D341Med (cell line): ENCODE measurements at regions not wholly inside any gene's neighbourhood (a gene's known extent, or its start where the extent isn't known, plus 50 kb on each side); places are given as distances from the start of the nearest gene placed in this dataset.

ENCODE experiments used
- DNase-seq: peaks from one replicate; pipeline ENCODE4 v3.0.0; 2012; ENCODE audit warnings: low spot score

DNA sequence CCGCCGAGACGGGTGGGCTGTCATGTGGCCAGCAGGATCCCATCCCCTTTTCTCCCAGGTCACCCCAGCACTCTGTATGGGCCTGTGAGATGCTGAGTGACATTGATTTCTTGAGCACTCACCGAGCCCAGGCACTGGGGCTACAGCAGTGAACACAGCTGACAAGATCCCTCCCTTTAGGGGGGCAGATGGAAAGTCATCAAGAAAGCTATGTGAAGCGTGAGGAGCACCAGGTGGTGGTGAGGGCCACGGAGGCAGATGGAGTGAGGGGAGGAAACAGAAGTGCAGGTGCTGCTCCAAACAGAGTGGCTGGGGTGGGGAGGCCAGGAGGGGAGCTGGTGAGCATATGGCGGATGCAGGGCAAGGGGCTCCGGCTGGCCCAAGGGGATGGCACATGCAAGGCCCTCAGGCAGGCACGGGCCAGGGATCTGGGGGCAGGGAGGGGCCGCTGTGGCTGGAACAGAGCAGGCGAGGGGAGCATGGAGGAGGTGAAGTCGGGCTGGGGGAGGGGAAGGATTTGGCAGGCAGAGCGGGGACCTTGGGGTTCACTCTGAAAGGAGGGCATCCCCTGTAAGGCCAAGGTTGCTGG, 184.0 kb downstream of the BMP7 start:
- no peak for DNase-seq

DNA sequence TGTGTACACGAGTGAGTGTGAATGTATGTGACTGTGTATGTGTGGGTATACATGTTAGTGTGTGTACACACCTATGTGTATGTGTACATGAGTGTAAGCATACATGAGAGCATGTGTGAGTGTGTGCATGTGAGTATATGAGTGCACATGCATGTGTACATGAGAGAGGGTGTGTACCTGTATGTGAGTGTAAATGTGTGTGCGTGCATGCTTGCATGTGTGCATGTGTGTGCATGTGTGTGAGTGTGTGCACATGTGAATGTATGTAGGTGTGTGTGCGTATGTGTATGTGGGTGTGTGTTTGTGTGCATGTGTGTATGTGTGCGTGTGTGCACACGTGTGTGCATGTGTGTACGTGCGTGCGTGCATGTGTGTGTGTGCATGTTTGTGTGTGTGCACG, 183.4 kb downstream of the BMP7 start:
- no peak for DNase-seq

DNA sequence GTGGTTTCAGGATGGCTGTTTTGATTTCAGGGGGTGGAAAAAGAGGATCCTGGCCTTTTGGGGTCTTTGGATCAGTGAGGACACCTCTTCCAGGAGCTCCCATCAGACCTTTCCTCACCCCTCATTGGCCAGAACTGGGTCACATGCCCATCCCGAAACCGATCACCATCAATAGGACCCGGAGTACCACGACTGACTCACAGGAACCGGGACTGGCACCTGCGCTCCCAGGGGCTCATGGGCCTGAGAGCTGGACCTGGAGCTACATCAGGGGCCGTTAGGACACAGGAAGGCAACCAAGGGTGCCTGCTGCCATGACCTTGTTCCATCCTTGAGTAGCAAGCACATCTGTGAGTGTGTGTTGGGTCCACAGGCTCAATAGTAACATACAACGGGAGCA, 180.4 kb downstream of the BMP7 start:
- no peak for DNase-seq

DNA sequence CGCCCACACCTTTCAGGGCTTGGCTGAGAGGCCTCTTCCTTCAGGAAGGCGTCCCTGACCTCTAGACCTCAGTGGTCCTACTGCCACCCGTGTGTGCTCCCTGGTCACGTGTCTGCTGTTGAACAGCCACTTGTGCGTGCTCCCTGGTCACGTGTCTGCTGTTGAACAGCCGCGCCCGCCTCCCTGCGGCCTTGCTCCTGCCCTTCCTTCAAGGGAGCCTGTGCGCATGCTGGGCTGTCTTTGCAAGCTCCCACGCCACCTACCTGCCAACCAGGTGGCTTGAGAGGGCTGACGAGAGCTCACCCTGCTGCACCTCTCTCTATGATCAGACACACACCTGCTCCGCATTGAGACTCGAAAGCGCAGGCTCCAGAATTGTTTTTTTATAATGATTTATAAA, 179.3 kb downstream of the BMP7 start:
- DNase-seq = no peak

DNA sequence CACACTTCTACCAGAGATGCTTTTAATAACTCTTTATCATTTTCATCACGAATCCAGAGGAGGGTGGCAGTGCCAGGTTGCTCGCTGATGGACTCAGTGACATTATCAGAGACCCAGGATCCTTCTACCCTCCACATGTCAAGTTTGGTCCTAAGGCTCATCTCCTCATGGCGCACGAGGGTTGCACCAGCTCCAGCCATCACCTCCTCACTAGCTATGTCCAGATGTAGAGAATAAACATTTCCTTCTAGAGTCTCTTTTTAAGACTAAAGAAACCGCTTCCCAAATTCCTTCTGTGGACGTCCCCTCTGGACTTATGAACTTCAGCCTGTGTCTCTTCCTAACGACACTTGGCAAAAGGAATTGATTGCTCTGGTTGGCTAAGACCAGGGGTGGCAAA, 178.7 kb downstream of the BMP7 start:
- DNase-seq = no peak

DNA sequence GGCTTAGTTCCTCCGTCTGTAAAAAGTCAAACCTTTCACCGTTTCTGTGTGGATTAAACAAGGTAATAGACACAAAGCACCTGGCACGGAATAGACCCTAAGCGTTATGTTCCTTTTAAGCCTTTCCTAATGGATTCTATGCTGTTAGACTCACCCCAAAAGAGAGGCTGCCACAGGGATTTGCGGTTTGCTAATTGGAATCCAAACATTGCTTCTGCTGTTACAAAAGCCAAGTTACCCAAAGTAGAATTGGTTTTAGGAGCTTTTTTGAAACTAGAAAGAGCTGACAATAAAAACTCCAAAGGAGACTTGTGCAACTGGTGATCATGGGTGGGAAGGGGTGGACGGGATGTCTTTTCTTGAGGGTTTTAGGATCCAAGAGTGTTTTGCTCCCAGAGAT, 178.0 kb downstream of the BMP7 start:
- no peak for DNase-seq

DNA sequence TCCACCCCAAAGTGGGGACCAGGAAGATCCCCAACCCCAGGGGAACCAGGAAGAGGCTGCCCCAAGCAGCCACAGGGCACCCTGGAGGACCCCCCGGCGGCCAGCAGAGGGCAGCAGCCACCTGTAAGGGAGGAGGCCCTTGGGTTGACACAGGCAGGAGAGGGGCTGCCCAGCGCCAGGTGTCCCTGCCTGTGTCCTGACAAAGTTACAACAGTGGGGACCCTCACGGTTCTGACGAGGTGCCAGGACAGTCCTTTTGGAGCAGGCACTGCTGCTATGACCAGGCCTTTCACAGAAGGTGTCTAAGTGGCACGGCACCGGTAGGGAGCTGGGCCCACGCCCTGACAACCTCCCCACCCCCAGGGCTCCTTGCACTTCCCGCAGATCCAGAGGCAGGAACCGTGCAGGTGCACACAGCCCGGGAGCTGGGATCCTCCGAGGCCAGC, 176.7 kb downstream of the BMP7 start:
- peak; percentile 91 for DNase-seq

DNA sequence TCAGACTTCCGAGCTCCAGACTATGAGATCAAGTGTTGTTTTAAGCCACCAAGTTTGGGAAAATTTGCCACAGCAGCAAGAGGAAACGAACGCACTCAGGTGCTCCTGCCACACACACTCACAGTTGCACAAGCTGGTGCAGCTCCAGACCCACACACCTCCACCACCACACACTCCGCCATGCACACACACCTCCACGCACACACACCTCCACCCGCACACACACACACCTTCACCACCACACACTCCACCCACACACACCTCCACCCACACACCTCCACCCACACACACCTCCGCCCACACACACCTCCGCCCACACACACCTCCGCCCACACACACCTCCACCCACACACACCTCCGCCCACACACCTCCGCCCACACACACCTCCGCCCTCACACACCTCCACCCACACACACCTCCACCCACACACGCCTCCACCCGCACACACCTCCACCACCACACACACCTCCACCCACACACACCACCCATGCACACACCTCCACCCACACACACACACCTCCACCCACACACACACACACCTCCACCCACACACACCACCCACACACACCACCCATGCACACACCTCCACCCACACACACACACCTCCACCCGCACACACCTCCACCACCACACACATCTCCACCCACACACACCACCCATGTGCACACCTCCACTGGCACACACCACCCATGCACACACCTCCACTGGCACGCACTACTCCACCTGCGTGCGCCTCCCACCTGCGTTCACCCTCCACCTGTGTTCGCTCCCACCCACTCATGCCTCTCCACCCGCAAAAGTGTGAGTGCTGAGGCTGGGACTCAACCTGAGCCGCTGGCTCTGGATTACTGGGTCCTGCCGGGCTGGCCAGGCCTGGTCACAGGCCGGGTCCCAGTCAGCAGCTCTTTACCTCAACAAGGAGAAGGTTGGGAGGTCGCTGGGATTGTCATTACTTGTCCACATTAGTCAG, 175.6 kb downstream of the BMP7 start:
- no peak for DNase-seq

DNA sequence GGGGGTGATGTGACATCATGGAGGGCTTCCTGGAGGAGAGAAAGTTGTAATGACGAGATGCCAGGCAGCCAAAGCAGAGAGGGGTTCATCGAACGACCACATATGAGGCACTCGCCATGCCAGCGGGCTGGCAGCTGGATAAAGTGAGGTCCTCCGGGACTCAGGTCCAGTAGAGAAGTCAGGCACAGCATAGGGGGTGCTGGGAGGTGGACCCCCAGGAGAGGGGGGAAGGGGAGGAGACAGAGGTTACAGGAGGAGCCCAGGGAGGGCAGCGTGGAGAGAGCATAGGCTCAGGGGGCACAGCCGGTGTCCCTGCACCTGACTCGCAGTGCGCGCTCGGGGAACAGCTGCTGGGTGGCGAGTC, 174.7 kb downstream of the BMP7 start:
- no peak for DNase-seq

DNA sequence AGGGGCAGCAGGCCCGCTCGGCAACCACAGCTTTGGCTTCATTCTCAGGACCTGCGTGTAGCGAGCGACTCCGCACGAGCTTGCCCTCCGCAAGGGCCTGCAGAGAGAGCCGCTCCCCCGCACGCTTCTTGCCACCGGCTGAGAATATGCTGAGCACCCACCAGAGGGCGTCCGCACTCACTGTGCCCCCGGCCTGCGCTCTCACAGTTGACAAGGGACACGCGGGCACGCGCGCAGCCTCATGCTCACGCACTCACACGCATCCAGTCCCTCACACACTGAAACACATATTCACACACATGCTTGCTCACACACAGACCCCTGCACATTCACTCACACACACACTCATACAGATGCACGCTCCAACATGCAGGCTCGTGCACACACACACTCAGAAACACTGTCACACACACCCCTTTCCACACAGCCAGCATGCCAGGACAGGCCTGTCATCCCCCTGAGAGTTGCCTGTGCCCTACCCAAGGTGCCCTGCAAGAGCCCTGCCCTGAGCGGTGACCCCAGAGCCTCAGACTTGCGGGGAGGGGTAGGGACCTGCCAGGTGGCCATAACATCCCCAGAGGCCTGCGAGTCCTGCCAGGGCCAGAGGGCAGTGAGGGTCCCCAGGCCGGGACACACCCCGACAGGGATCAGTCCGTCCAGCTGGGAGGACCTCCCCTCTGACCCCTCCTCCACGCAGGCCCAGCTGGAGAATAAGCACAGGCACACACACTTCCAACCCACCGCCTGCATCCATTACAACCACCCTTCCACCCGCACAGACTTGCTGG, 174.1 kb downstream of the BMP7 start:
- DNase-seq = peak; percentile 88

DNA sequence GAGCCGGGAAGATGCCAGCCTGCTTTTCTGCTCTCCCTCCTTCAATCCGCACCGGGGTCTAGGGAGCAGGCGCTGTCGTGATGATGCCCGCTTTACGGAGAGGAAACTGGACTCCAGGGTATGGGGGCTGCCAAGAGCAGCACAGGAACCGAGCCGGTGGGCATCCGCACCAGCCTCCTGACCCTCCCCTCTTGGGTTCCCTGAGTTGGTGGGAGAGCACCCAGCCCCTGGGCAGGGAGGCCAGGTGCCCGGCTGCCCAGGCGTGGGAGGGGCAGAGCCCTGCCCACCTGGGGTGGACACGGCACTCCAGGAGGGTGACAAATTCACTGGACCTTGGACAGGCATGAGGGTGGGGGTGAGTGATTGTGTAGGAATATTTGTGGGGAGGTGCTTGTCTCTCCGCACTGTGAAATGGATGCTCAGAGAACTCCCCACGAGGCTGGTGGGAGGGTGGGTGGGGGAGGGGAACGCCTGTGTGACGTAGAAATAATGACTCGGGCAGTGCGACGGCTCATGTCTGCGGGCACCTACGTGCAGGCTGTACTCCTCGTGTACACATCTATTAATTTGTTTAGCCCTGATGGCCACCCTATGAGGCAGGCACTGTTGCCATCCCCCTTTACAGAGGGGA, 173.4 kb downstream of the BMP7 start:
- DNase-seq = no peak

DNA sequence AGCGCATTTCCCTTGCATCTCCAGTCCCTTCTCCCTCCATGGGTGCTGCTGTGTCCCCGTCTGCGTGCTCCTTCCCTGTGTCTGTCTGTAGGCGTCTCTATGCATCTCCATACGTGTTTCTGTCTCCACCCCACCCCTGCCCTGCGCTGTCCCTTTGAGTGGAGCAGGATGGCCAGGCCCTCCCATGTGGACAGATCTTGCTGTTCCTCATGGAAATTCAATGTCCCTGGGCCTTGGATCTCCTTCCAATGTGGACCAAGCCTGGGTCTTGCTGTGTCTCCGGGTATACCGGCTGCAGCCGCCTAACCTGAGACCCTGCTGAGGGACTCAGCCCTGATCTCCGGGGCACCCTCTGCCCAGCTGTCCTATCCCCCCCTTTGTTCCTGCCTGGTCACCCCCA, 172.7 kb downstream of the BMP7 start:
- DNase-seq = no peak

DNA sequence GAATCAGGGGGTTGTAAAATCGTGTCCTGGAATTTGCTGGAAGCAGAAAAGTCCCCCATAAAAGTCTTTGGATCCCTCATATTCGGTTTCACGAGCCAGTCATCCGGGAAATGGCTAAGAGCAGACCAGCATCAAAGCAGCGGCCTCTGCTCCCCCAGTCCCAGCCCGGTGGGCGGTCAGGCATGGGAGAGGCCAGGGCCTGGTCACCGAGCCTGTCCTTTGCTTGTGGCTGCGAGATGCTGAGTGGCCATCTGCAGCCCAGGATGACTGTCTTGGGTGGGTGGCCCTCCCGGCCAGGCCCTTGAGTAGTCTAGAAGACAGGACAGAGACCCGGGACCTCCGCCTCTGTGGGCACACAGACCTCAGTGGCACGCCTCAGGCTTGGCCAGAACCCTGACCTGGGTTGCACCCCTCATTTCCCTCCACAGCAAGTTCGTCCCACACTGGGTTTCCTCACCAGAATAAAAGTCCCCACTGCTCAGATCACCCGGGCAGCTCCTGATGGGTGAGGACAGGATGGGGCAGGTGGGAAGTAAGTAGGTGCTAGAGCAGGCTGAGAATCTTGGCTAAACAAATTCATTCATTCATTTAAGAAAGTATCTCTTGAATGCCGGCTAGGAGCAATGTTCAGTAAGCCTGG, 172.1 kb downstream of the BMP7 start:
- no peak for DNase-seq

DNA sequence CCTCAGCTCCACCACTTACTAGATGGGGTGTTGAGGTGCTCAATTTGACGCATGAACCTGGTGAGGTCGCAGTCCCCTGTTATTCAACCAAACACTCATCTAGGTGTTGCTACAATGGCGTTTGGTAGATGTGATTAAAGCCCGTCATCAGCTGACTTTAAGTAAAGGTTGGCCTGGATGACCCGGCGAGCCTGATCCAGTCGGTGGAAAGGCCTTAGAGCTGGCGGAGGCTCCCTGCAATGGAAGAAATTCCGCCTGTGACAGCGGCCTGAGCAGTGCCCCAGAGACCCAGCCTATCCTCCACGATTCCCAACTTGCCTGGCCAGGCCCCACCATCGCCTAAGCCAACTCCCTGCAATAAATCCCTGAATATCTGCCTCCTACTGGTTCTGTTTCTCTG, 171.4 kb downstream of the BMP7 start:
- no peak for DNase-seq

DNA sequence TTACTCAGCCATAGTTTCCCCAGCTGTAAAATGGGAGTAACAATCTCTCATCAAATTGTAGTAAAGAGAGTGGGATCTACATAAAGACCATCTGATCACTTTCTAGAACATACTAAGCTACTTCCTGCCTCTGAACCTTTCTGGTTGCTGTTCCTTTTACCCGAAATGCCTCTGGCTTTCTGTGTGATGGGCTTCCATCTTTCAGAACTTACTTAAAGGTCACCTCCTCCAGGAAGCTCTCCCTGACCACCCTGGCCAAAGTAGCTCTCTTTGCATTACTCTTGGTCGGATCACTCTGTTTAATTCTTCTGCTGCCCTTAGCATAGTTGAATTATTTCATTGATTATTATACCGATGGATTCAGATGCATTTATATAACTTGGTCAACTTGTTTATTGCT, 171.0 kb downstream of the BMP7 start:
- DNase-seq = no peak

DNA sequence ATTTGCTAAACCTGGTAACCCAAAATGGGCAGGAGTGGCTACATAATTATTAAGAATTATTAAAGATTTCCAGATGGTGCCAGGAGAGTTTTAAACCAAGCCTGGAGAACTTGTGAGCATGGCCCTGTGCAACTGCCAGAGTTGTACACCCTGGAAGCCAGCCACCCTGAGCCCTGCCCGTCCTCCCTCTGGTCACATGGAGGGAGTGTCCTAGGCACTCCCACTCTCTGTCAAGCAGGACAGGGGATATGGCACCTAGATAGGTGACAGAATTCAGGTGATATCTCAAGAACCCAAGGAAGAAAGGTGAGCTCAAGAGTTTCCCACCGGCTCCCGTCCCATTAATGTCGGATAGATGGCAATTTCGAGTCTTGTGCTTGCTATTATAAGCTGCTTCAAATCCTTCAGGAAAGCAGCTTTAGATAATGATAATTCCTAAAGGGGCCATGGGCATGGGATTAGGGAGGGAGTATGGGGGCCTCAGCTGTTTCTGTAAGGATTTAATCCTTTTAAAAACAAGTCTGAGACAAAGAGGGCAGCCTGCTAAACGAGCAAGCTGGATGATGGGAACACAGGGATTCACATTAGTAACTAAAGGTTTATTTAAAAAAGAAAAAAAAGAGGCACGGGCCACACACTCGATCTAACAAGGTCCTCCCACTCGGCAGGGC, 169.1 kb downstream of the BMP7 start:
- peak; percentile 87 for DNase-seq

DNA sequence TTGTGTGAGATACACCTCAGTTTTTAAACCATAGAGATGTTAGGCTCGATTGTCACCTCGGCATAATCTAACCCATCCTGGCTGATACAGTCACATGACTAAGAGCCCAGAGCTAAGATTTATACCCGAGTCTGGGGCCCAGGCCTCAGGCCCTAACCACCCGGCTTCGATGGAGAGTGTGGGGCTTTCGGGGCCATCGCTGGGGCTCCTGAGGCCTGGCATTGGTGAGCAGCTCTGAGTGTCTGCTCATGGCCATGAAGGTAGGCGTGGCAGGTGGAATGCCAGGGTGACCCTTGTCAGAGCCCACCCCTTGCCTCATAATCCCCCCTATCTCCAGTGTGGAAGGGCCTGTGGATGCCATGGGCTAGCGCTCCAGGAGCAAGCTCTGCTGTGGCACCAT, 164.3 kb downstream of the BMP7 start:
- no peak for DNase-seq

DNA sequence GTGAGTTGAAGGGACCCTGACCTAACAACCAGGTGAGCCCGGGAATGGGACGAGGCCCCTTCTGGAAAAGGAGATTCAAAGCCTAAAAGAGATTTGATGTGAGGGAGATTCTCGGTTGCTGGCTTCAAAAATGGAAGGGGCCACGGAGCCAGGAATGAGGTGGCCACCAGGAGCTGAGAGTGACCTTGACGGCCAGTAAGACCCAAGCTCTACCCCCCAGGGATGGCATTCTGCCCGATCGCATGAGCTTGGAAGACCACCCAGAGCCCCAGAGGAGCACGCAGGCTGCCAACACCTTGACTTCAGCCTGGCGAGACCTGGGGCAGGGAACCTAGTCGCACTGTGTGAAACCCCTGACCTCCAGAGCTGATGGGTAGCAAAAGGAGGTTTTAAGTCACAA, 163.9 kb downstream of the BMP7 start:
- no peak for DNase-seq

DNA sequence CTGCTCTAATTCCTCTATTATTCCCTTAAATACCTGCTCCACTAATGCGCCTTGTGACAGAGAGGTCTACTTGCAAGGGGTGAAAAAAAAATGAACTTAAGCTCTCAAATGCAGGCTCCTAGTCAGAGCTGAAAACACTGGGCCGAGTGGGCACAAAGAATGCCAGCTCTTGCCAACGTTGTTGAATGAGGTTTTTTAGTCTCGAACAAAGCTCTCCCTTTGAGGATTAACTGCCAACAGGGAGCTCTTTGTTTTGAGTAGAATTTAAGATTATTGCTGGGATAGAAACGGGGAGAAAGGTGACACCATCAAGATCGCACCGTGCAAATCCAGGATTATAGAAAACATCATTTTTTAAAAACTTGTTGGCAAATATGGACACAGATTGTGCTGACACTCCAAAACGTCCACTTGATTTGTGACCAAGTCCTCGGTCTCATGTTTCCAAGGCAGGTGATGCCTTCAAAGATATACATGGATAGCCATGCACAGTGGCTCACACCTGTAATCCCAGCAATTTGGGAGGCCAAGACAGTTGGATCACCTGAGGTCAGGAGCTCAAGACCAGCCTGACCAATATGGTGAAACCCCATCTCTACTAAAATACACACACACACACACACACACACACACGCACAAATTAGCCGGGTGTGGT, 163.2 kb downstream of the BMP7 start:
- DNase-seq = no peak

DNA sequence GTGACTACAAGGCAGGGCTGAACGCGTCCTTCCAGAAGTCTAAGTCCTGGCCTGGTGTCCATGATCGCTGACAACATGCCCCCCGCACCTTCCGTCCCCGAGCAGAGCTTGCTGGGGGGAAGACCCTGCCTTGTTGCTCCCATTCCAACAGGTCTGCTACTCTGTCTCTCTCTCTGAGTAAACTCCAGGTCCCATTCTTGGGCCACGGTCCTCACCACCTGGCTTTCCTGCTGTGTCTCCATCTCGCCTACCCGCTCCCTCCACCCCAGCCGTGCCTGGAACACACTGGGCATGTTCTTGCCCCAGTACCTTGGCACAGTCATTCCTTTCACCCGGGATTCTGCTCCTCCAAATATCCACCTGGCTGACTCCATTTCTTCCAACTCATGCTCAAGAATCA, 162.3 kb downstream of the BMP7 start:
- no peak for DNase-seq

DNA sequence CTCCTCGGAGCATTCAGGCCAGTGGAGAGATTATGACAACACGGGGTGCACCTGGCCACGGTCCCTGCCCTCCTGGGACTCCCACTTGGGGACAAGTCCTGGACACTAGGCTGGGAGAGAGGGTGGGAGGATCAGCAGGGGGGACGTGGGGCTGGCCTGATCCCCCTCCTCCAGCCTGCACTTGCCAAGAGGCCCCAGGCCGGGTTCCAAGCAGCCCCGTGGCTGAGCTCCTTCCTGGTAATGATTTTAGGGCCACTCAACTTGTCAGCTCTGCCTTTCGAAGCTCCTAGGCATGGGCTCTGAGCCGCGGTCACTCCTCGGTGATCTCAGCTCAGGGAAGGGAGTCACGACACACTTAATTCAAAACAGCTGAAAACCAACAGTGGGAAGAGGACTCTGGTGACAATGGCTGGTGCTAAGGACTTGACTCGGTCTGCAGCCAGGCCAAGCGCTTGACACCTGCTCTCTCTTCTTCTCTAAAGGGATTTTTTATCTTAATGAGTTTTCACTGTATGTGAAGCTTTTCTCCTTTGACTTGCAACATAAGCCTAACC, 161.7 kb downstream of the BMP7 start:
- no peak for DNase-seq
